ENCODE measurements at regions not wholly inside any gene's neighbourhood (a gene's known extent, or its start where the extent isn't known, plus 50 kb on each side); places are given as distances from the start of the nearest gene placed in this dataset.
"Not testable (repeated sequence)": the region's sequence is repeated elsewhere in the genome, so short reads cannot be mapped to it uniquely, and the experiment has no call there.

- no peak for DNase-seq
Measured at GRCh38 chr5:115435778-115436712, 108.5 kb downstream of the FEM1C start.

GRCh38 chr5:115435065-115435777 is 109.4 kb downstream of the FEM1C start:
- DNase-seq: no peak

GRCh38 chr5:115433918-115434317 is 110.7 kb downstream of the FEM1C start:
- peak in 1 of 2 donors; percentile 46 for DNase-seq

DNA sequence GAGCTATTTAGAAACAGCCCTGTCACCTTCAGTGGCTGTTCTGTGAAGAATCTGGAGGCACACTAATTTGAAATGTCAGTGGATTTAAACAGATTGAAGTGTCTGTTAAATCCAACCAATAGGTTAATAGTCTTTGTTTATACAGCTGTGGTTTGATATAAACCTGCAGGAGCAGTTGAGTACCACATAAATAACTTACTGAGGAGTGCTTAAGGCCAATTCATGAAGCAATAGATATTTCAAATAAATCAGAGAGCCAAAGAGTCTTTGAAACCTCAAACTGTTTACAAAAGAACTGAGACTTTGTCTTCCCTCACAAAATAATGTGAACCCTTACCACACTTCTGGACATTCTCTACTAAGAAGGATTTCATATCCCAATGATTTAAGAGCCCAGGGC is 111.9 kb downstream of the FEM1C start:
- DNase-seq: no peak

DNA sequence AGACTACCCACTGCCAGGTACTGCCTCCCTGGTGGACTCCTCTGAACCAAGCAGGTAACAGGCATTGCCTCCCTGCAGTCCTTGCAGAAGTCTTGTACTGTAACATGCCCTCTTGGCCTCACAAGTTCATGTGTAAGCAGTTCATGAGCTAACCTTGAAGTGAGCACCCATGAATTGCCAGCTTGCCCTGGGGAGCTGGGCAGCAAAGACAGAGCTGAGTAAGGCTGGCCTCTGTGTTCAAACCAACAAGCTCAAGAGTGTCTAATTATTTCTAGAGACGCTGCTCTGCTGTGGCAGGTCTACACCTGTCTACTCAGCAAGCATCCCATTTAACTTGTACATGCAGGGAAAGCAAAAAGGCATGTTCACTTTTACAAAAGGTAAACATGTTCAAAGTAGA is 113.5 kb downstream of the FEM1C start:
- no peak for DNase-seq

DNA sequence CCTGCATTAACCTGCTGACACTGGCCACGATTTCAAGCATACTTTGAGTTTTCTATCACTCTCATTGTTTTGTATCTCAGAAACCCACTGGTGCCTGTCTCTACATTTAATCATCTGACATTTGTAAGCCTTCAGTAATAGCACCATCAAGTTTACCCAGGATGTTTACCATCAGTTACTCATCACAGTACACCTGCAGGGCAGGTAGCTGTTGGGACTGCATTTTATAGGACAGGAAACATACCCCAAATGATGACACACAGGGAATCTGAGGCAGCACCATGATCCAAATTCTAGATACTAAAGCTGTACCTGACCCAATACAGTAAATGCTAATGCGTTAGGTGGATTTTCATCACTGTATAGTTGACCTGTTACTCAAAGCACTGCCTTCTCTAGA is 114.2 kb downstream of the FEM1C start:
- DNase-seq: no peak

DNA sequence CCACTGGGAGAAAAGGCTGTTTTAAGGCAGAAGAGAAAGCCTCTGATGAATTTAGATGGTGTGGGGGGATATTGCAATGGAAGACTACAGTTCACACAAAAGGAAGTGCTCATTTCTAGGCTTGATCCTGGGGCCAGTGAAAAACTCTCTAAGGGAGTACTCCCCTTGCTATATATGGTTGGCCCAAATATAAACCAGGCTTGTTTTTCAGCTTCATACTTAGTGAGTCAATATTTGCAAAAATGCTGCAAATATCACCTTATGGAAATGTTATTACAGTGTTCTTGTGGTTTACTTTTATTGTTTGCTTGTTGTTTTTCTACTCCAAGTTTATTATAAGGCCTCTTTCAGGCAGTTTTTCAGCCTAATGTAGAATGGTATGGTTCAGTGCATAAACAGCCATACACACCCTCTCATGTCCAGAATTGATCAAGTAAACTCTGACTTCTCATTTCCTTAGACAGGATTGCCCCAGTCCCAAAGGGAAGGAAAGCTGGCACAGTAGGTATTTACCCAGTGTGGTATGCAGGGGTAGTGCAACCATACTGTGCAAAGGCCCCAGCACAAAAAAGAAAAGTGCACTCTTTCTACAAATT is 115.1 kb downstream of the FEM1C start:
- no peak for DNase-seq

DNA sequence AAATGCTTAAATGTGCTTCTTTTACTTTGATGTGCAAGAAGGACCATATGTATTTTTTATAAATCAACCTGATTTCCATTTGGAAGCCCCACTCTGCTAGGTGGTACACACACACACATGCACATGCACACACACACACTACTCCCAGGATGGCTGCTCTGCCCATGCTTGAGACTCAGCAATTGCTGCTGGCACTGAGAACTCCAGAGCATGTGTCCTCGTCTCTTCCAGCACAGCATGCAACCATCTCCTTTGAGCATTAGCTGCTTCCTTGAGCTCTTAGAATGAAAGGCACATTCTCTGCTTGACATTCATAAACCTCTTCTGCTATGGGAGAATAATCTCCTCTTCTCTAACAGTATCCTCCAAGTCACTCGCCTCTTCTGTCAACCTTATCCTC is 115.9 kb downstream of the FEM1C start:
- DNase-seq: no peak

DNA sequence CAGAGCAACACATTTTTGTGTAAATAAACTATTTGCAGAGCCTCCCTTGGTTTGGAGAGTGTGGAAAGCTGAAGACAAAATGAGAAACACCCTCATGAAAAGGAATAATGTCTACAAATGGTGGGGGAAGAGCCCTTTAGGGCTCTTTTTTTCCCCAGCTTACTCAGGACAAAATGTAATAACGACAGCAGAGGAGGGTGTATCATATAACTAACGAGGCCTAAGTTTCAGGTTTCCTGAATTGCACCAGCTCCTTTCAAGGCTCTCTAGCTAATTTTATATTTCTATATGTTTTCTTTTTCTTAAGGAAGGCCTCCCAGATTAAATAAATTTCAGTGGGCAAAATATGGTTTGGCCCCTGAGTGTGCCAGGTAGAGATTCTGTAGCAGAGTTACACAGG is 116.3 kb downstream of the FEM1C start:
- DNase-seq: no peak

DNA sequence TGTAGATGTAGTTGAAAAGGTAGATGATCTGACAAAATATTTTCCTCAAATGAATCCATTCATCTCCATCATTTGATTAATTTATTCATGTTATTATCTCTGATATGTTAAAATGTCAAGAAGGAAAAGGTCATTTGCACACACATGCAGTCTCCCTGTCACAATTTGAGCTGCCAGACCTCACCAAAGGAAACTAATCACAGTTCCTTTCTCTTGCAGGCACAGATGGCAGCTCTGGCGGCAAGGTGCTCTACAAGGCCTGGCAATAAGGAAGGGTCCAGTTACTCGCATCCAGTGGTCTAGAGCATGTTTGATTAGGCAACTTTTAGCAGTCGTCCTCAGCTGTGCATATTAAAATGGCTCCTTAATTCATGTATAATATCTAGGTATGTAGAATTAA is 120.1 kb downstream of the FEM1C start:
- no peak for DNase-seq

GRCh38 chr5:115424030-115424429 is 120.5 kb downstream of the FEM1C start:
- no peak for DNase-seq

DNA sequence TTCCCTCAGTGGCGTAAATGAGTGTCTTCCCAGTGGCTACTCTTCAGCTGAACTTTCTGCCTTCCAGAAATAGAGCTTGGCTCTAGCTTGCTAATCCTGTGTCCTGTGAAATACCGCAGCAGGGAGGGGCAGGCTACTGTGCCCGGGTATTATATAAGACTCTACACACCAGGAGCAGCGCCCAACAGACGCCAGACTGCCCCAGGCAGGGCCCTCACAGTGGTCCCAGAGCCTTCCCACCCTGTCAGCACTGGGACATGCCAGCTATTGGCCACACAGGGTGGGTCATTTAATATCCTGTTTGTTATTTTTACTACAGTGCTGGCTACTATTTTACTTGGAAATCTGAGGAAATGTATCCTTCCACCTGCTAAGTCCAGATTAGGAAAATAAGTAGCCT is 121.0 kb downstream of the FEM1C start:
- no peak for DNase-seq

- DNase-seq: no peak
Measured at GRCh38 chr5:115423051-115423450, 121.5 kb downstream of the FEM1C start.

DNA sequence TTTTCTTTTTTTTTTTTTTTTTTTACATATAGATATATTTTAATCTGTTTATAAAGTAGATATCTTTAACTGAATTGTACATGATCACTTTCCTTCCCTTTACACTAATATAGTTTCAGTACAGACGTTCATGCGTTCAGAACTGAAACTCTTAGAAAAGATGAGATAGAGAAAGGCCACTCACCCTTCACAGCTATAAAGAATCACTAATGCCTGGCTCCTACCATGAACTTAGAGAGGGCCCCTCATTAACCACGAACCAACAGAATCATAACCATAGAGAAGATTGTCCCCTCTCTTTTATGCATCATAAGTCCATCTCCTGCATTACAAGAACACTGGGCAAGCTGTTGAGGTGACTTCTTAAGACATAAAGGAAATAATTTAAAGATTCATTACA is 123.8 kb downstream of the FEM1C start:
- not testable (repeated sequence) for DNase-seq

DNA sequence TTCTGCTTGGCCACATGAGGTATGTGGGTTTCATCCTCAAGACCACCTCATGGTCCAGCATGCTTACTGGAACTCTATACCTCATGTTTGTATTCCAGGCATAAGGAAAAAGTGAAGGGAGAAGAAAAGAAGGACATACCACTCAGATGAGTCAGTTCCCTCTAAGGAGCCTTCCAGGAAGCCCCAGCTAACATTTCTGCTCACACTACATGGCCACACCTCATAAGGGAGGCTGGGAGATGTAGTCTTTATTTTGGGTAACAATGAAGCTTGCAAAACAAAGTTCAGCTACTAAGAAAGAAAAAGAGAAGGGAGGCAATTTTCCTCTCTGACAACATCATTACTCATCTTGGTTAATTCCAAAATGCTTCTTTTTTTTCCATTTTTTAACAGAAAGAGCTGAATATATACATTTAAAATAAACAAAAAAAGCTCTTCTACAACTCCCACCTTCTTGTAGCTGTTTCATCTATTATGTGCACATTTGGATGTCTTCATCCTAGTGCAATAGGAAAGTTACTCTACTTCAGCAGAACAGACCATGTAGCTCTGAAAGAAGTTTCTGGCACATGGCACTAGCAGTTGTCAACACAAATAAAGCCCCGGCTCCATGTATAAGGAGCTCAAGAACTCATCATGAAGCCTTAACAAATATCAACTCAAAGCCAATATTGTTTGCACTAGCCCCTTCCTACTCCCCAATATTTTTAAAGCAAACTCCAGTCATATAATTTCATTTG is 123.6 kb upstream of the CCDC112 start:
- peak; percentile 83 to 90 for DNase-seq

DNA sequence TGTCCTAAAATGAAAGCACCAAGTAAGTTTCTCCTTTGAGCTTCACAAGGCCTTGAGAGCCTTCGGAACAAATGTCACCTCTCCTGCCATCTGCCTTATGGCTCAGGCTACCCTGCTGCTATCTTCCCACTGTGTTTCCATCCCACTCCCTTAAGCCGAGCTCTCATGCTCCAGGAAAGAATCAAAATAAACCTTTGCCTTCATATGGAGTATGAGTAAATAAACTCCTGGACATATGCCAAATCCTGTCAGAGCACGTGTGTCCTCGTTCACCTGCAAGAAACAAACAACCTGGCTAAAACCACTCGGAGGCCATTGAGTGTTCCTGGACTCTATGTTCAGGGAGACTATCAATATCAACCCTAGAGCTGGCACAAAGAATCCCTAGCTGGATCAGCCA is 122.3 kb upstream of the CCDC112 start:
- no peak for DNase-seq

GRCh38 chr5:115417076-115417475 is 120.6 kb upstream of the CCDC112 start:
- DNase-seq: no peak

DNA sequence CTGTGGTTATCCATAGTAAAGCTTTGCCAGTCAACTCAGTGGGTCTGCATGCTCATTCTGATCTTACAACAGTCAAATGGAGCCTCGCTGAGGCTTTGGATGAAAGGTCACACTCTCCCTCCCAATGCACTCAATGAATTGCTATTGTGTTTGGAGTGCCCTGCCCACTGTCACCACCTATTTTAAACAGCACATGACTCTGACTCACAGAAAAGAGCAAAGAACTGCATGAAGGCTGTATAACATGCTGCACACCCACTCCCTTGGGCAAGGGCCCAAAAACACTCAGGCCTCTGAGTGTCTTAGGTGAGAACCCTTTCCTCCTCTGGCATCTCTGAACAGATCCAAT is 118.7 kb upstream of the CCDC112 start:
- peak; percentile 49 to 79 for DNase-seq

GRCh38 chr5:115414406-115415142 is 118.1 kb upstream of the CCDC112 start:
- peak; percentile 68 to 88 for DNase-seq

DNA sequence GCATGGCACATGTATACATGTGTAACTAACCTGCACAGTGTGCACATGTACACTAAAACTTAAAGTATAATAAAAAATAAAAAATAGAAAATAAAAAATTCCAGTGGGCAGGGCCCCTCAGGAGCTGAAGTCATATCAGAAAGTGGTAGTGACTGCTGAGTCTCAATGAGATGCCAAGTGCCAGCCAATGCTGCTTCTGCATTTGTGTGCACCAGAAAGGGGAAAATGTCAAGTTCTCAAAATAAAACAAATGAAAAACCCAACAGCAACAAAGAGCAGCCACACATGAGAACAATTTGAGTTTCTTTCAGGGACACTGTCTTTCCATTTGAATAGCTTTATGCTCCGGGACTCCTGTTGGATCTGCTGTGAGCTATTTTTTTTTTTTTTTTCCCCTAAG is 117.2 kb upstream of the CCDC112 start:
- DNase-seq: no peak

DNA sequence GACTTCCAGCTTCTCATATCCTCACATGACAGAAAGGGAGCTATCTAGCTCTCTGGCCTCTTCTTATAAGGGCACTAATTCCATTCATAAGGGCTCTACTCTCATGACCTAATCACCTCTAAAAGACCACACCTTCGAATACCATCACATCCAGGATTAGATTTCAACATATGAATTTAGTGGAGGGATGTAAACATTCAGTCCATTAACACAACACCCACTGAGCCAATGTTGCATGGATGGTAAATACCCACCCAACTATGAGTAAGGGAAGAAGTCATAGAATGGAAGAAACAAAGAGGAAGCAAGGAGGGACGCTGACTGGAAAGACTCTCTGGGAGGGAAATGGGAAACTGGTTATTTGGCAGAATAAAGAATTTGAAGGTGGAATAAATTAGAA is 112.6 kb upstream of the CCDC112 start:
- no peak for DNase-seq

- DNase-seq: no peak
Measured at GRCh38 chr5:115402822-115403577, 106.5 kb upstream of the CCDC112 start.

Data from inflammatory macrophage treated with lipopolysaccharide for 1 hour (primary cell).